Neural cell (in vitro differentiated cells): ENCODE measurements at regions not wholly inside any gene's neighbourhood (a gene's known extent, or its start where the extent isn't known, plus 50 kb on each side); places are given as distances from the start of the nearest gene placed in this dataset.

Experiments used
- H2AFZ ChIP-seq: fragments of 200-600, 300-800 bp; sonication (generic), shearing (Covaris generic); 2 replicates; pipeline ENCODE4 v1.6.0; 2014; ENCODE audit warnings: low read depth, mild to moderate bottlenecking, antibody characterized with exemption, low read length, moderate library complexity
- H3F3A ChIP-seq: fragments of 200-600 bp; shearing (Covaris generic); 2 replicates; pipeline ENCODE4 v1.6.1; 2016; ENCODE audit warnings: mild to moderate bottlenecking, moderate library complexity, mixed read lengths, antibody characterized with exemption, low read length; ENCODE audit not compliant: insufficient read depth, poor library complexity, severe bottlenecking
- H3K27ac ChIP-seq: fragments of 200-600, 300-800 bp; sonication (generic), shearing (Covaris generic); 2 replicates; pipeline ENCODE4 v1.5.1; 2014; ENCODE audit warnings: mild to moderate bottlenecking, low read length, moderate library complexity
- H3K27me3 ChIP-seq: fragments of 300-800, 200-600 bp; sonication (generic), shearing (Covaris generic); 2 replicates; pipeline ENCODE4 v1.6.0; 2014; ENCODE audit warnings: mild to moderate bottlenecking, low read depth, low read length, moderate library complexity; ENCODE audit not compliant: insufficient read depth
- H3K36me3 ChIP-seq: fragments of 300-800, 200-600 bp; sonication (generic), shearing (Covaris generic); 2 replicates; pipeline ENCODE4 v1.5.1; 2014; ENCODE audit warnings: mild to moderate bottlenecking, antibody characterized with exemption, low read length, moderate library complexity; ENCODE audit not compliant: insufficient read depth
- H3K4me2 ChIP-seq: fragments of 300-800, 200-600 bp; sonication (generic), shearing (Covaris generic); 2 replicates; pipeline ENCODE4 v1.6.0; 2014; ENCODE audit warnings: mild to moderate bottlenecking, low read length
- H3K4me3 ChIP-seq: fragments of 300-800, 200-600 bp; sonication (generic), shearing (Covaris generic); 2 replicates; pipeline ENCODE4 v1.5.1; 2014; ENCODE audit warnings: mild to moderate bottlenecking, low read length, moderate library complexity
- H3K79me2 ChIP-seq: fragments of 200-600 bp; shearing (Covaris generic); replicated peaks from 2 replicates; pipeline ENCODE4 v1.6.0; 2014; ENCODE audit warnings: mild to moderate bottlenecking, low read length, moderate library complexity; ENCODE audit not compliant: insufficient read depth
- H3K9ac ChIP-seq: fragments of 300-800, 200-600 bp; sonication (generic), shearing (Covaris generic); 2 replicates; pipeline ENCODE4 v1.6.1; 2016; ENCODE audit warnings: mild to moderate bottlenecking, low read length, mixed read lengths
- H3K9me2 ChIP-seq: fragments of 200-600 bp; shearing (Covaris generic); 2 replicates; pipeline ENCODE4 v1.6.1; 2016; ENCODE audit warnings: mild to moderate bottlenecking, low read length, mixed read lengths; ENCODE audit not compliant: insufficient read depth
- H3K9me3 ChIP-seq: fragments of 200-600, 300-800 bp; sonication (generic), shearing (Covaris generic); 2 replicates; pipeline ENCODE4 v1.6.1; 2016; ENCODE audit warnings: mild to moderate bottlenecking, mixed run types, low read length, moderate library complexity, mixed read lengths
- H4K20me1 ChIP-seq: fragments of 200-600 bp; shearing (Covaris generic); 2 replicates; pipeline ENCODE4 v1.6.1; 2016; ENCODE audit warnings: mild to moderate bottlenecking, mixed run types; ENCODE audit not compliant: insufficient read depth
- CTCF ChIP-seq: fragments of 450-650 bp; IDR thresholded peaks from 2 replicates; pipeline ENCODE4 v1.5.1; 2014; ENCODE audit warnings: antibody characterized with exemption, mild to moderate bottlenecking, moderate library complexity; ENCODE audit not compliant: poor library complexity, severe bottlenecking
- EP300 ChIP-seq: fragments of 450-650 bp; conservative IDR thresholded peaks from 2 replicates; pipeline ENCODE4 v1.6.1; 2014; ENCODE audit warnings: antibody characterized with exemption, mild to moderate bottlenecking, moderate library complexity; ENCODE audit not compliant: poor library complexity, severe bottlenecking
- EZH2 ChIP-seq: fragments of 200-600, 300-800 bp; shearing (Covaris generic), sonication (generic); IDR thresholded peaks from 2 replicates; pipeline ENCODE4 v1.6.1; 2014; ENCODE audit warnings: antibody characterized with exemption, low read length, borderline replicate concordance, mild to moderate bottlenecking; ENCODE audit not compliant: insufficient read depth, poor library complexity, severe bottlenecking
- MXI1 ChIP-seq: fragments of 450-650 bp; conservative IDR thresholded peaks from 2 replicates; pipeline ENCODE4 v1.6.1; 2014; ENCODE audit warnings: antibody characterized with exemption, mild to moderate bottlenecking; ENCODE audit not compliant: poor library complexity, severe bottlenecking
- POLR2AphosphoS5 ChIP-seq: IDR thresholded peaks from 2 replicates; pipeline ENCODE4 v1.6.1; 2012
- RAD21 ChIP-seq: fragments of 450-650 bp; conservative IDR thresholded peaks from 2 replicates; pipeline ENCODE4 v1.6.1; 2014; ENCODE audit warnings: antibody characterized with exemption, mild to moderate bottlenecking, moderate library complexity
- REST ChIP-seq: IDR thresholded peaks from 2 replicates; pipeline ENCODE4 v1.6.1; 2012; ENCODE audit warnings: borderline replicate concordance
- SMC3 ChIP-seq: fragments of 450-650 bp; conservative IDR thresholded peaks from 2 replicates; pipeline ENCODE4 v1.6.1; 2014; ENCODE audit warnings: antibody characterized with exemption, mild to moderate bottlenecking, moderate library complexity; ENCODE audit not compliant: poor library complexity
- TAF1 ChIP-seq: IDR thresholded peaks from 2 replicates; pipeline ENCODE4 v1.6.1; 2012; ENCODE audit warnings: low read depth

GRCh38 chr16:9463461-9463860 lies 372.0 kb downstream of the HAPSTR1 start:
- H3K36me3 ChIP-seq: no peaks in the 10 kb centered on the region
- TF ChIP-seq RAD21 (no peak), CTCF (no peak), MXI1 (no peak), EP300 (no peak), POLR2AphosphoS5 (no peak), EZH2 (no peak), SMC3 (no peak), REST (no peak), TAF1 (no peak)
- no peaks in the 10 kb centered on the region for H4K20me1 ChIP-seq
- no peaks in the 10 kb centered on the region for H3F3A ChIP-seq
- H2AFZ ChIP-seq: no peak overlapping the region
- H3K27ac ChIP-seq: no peak overlapping the region
- H3K27me3 ChIP-seq: no peaks in the 10 kb centered on the region
- H3K9ac ChIP-seq: no peak overlapping the region
- no peak overlapping the region for H3K4me3 ChIP-seq
- H3K79me2 ChIP-seq: no peaks in the 10 kb centered on the region
- no peaks in the 10 kb centered on the region for H3K9me3 ChIP-seq
- H3K9me2 ChIP-seq: no peaks in the 10 kb centered on the region
- H3K4me2 ChIP-seq: no peak overlapping the region

- no peaks in the 10 kb centered on the region for H3K9me2 ChIP-seq
- H3K27me3 ChIP-seq: no peaks in the 10 kb centered on the region
- TF ChIP-seq POLR2AphosphoS5 (no peak), CTCF (no peak), SMC3 (no peak), MXI1 (no peak), EP300 (no peak), REST (no peak), EZH2 (no peak), RAD21 (no peak), TAF1 (no peak)
- no peaks in the 10 kb centered on the region for H3K36me3 ChIP-seq
- H3K4me3 ChIP-seq: no peak overlapping the region
- no peak overlapping the region for H3K27ac ChIP-seq
- H3K9me3 ChIP-seq: no peaks in the 10 kb centered on the region
- H3K4me2 ChIP-seq: no peak overlapping the region
- H4K20me1 ChIP-seq: no peaks in the 10 kb centered on the region
- H3K79me2 ChIP-seq: no peaks in the 10 kb centered on the region
- H3F3A ChIP-seq: no peaks in the 10 kb centered on the region
- no peak overlapping the region for H3K9ac ChIP-seq
- H2AFZ ChIP-seq: no peak overlapping the region
These were observed 373.7 kb downstream of the HAPSTR1 start for GRCh38 chr16:9465161-9465560.
